Hepatocyte (in vitro differentiated cells): ENCODE measurements at regions not wholly inside any gene's neighbourhood (a gene's known extent, or its start where the extent isn't known, plus 50 kb on each side); places are given as distances from the start of the nearest gene placed in this dataset.

ENCODE experiments used
- DNase-seq: peaks from one replicate; pipeline ENCODE4 v3.0.0-alpha.2; 2016; ENCODE audit warnings: low spot score
- H2AFZ ChIP-seq: fragments of 200-600 bp; sonication (generic); 2 replicates; pipeline ENCODE4 v1.6.0; 2016; ENCODE audit warnings: antibody characterized with exemption, mild to moderate bottlenecking
- H3K27ac ChIP-seq: fragments of 200-600 bp; sonication (generic); 2 replicates; pipeline ENCODE4 v1.5.1; 2016; ENCODE audit warnings: mild to moderate bottlenecking
- H3K27me3 ChIP-seq: fragments of 200-600 bp; sonication (generic); 2 replicates; pipeline ENCODE4 v1.6.1; 2016
- H3K36me3 ChIP-seq: fragments of 200-600 bp; sonication (generic); replicated peaks from 2 replicates; pipeline ENCODE4 v1.5.1; 2016; ENCODE audit warnings: low read depth; ENCODE audit not compliant: insufficient read depth
- H3K4me1 ChIP-seq: fragments of 200-600 bp; sonication (generic); 2 replicates; pipeline ENCODE4 v1.5.1; 2016; ENCODE audit warnings: mild to moderate bottlenecking, moderate library complexity; ENCODE audit not compliant: insufficient read depth
- H3K4me2 ChIP-seq: fragments of 200-600 bp; sonication (generic); 2 replicates; pipeline ENCODE4 v1.6.0; 2016
- H3K4me3 ChIP-seq: fragments of 200-600 bp; sonication (generic); 2 replicates; pipeline ENCODE4 v1.5.1; 2016; ENCODE audit warnings: mild to moderate bottlenecking
- H3K79me2 ChIP-seq: fragments of 200-600 bp; sonication (generic); 2 replicates; pipeline ENCODE4 v1.6.0; 2017; ENCODE audit warnings: mild to moderate bottlenecking
- H3K9me2 ChIP-seq: fragments of 200-600 bp; sonication (generic); replicated peaks from 2 replicates; pipeline ENCODE4 v1.6.0; 2017; ENCODE audit warnings: mild to moderate bottlenecking; ENCODE audit not compliant: insufficient read depth
- H3K9me3 ChIP-seq: fragments of 200-600 bp; sonication (generic); 2 replicates; pipeline ENCODE4 v1.5.1; 2016; ENCODE audit warnings: low read depth, mild to moderate bottlenecking
- H4K20me1 ChIP-seq: fragments of 200-600 bp; sonication (generic); 2 replicates; pipeline ENCODE4 v1.6.0; 2016; ENCODE audit warnings: mild to moderate bottlenecking; ENCODE audit not compliant: insufficient read depth, poor library complexity, severe bottlenecking
- EZH2 ChIP-seq: fragments of 200-600 bp; sonication (generic); IDR thresholded peaks from 2 replicates; pipeline ENCODE4 v1.6.1; 2016; ENCODE audit warnings: antibody characterized with exemption, mild to moderate bottlenecking, borderline replicate concordance
- EZH2phosphoT487 ChIP-seq: fragments of 200-600 bp; sonication (generic); IDR thresholded peaks from one replicate; pipeline ENCODE4 v1.6.1; 2018; ENCODE audit warnings: antibody characterized with exemption, mild to moderate bottlenecking, low read depth, moderate library complexity; ENCODE audit not compliant: unreplicated experiment, severe bottlenecking
- WGBS: methylation state at CpG from one replicate; pipeline ENCODE4 v1.1.6; 2016; ENCODE audit warnings: low lambda C conversion rate; ENCODE audit errors: missing lambda C conversion rate; 5-methylcytosine and 5-hydroxymethylcytosine counted together
- TF ChIP-seq, protein P1 (sequence below): fragments of 200-600 bp; sonication (generic); IDR thresholded peaks from 2 replicates; pipeline ENCODE4 v1.5.1; 2016; ENCODE audit warnings: antibody characterized with exemption, mild to moderate bottlenecking; ENCODE audit not compliant: poor library complexity

DNA sequence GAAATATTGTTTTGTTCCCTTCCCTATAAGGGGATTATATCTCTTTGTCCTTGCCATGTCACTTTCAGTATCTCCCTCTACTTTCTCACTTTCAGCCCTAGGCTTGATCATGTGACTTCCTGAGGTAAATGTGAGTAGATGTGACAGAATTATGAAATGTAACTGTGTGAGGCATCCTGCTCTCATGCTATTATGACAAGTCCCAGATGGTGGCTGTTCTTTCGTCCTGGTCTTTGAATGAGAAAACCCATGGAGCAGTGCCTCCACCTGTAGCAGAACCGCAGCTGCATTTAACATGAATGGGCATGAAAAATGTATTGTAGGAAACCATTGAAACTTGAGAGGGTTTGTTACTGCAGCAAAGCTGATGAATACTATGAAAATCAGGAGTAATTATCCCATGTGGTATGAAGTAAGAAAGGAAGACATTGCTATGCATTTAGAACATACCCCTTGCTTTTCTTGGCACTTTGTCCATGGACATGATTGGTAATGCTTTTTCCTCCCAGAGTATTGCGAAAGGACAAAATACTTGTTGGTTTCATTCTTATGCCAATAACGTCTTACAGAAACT is 202.2 kb upstream of the GPRIN3 start:
- WGBS, result 96% methylated on average over 4 of the region's 4 CpGs
- no peak for TF ChIP-seq EZH2
- TF ChIP-seq, protein P1, sequence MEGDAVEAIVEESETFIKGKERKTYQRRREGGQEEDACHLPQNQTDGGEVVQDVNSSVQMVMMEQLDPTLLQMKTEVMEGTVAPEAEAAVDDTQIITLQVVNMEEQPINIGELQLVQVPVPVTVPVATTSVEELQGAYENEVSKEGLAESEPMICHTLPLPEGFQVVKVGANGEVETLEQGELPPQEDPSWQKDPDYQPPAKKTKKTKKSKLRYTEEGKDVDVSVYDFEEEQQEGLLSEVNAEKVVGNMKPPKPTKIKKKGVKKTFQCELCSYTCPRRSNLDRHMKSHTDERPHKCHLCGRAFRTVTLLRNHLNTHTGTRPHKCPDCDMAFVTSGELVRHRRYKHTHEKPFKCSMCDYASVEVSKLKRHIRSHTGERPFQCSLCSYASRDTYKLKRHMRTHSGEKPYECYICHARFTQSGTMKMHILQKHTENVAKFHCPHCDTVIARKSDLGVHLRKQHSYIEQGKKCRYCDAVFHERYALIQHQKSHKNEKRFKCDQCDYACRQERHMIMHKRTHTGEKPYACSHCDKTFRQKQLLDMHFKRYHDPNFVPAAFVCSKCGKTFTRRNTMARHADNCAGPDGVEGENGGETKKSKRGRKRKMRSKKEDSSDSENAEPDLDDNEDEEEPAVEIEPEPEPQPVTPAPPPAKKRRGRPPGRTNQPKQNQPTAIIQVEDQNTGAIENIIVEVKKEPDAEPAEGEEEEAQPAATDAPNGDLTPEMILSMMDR, result no peak
- TF ChIP-seq EZH2phosphoT487, result no peak
- no peak overlapping the region for H3K27ac ChIP-seq
- H3K4me3 ChIP-seq, result no peak overlapping the region
- peaks cover 17% of the 10 kb centered on the region for H3K4me1 ChIP-seq
- H3K9me3 ChIP-seq, result no peaks in the 10 kb centered on the region
- H3K36me3 ChIP-seq, result no peaks in the 10 kb centered on the region
- no peaks in the 10 kb centered on the region for H3K27me3 ChIP-seq
- no peaks in the 10 kb centered on the region for H4K20me1 ChIP-seq
- H3K79me2 ChIP-seq, result no peaks in the 10 kb centered on the region
- DNase-seq, result no peak
- no peak overlapping the region for H2AFZ ChIP-seq
- no peaks in the 10 kb centered on the region for H3K9me2 ChIP-seq
- H3K4me2 ChIP-seq, result no peak overlapping the region

DNA sequence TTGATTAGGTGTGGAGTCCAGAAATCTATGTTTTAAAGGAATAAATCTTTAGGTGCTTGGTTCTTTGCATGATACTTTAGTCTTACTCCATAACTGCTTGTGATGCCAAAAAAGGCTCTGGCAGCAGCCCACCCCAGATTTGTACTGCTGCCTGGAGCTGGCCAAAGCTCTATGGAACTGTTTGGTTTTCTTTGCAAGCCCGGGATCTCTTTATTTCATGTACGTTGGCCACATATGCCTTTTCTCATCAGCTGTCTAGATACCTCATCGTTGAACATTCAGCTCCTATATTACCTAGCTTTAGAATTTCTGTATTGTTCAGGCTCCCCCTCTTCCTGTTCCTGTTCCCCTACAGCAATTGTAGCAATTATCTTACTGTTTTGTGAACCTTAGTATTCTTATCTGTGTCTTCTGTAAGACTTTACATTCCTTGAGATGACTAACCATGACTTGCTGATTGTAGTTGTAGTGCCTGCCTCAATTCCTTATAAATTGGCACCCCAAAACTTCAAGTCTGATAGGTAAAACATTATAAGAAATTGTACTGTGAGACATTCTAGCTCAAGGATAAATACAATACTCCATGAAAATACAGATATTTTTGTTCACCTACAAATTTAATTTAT is 199.4 kb upstream of the GPRIN3 start:
- H3K79me2 ChIP-seq, result no peaks in the 10 kb centered on the region
- no peaks in the 10 kb centered on the region for H4K20me1 ChIP-seq
- TF ChIP-seq, protein P1, result no peak
- TF ChIP-seq EZH2phosphoT487 (no peak), EZH2 (no peak)
- DNase-seq, result no peak
- no peak overlapping the region for H3K4me3 ChIP-seq
- H3K27me3 ChIP-seq, result no peaks in the 10 kb centered on the region
- 85% methylated on average over 3 of the region's 3 CpGs for WGBS
- H3K36me3 ChIP-seq, result no peaks in the 10 kb centered on the region
- no peak overlapping the region for H2AFZ ChIP-seq
- H3K4me2 ChIP-seq, result no peak overlapping the region
- H3K9me3 ChIP-seq, result no peaks in the 10 kb centered on the region
- H3K27ac ChIP-seq, result peak overlapping the region; percentile 28
- no peaks in the 10 kb centered on the region for H3K9me2 ChIP-seq
- H3K4me1 ChIP-seq, result peaks cover 17% of the 10 kb centered on the region

DNA sequence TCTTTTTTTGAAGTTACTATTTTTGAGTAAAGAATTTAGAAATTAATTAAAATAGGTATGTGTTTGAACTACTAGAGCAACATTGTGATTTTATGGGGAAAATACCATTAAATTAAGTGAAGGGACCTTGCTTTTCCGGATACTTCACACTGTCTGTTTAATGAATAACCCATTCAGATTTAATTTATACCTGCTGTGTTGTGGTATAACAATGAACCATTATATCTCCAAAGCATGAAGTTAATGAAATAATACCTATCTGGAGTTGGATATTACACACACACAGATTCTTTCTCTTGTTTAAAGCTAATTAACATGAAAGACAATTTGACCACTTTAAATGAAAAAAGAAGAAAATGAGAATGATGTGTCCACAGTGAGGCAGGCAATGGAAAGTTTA is 195.0 kb upstream of the GPRIN3 start:
- no peaks in the 10 kb centered on the region for H3K36me3 ChIP-seq
- no peak for DNase-seq
- no peaks in the 10 kb centered on the region for H3K27me3 ChIP-seq
- H3K79me2 ChIP-seq, result no peaks in the 10 kb centered on the region
- no peak overlapping the region for H2AFZ ChIP-seq
- H3K9me2 ChIP-seq, result no peaks in the 10 kb centered on the region
- H3K4me1 ChIP-seq, result peaks cover 17% of the 10 kb centered on the region
- WGBS, result 72% methylated on average over 1 of the region's 1 CpG
- no peaks in the 10 kb centered on the region for H3K9me3 ChIP-seq
- H3K4me3 ChIP-seq, result no peak overlapping the region
- no peak overlapping the region for H3K27ac ChIP-seq
- TF ChIP-seq, protein P1, result no peak
- TF ChIP-seq EZH2phosphoT487, result no peak
- TF ChIP-seq EZH2, result no peak
- H4K20me1 ChIP-seq, result no peaks in the 10 kb centered on the region
- no peak overlapping the region for H3K4me2 ChIP-seq
